NCI-H524 treated with DMSO at 0.1 percent for 48 hours (cell line): ENCODE measurements at regions not wholly inside any gene's neighbourhood (a gene's known extent, or its start where the extent isn't known, plus 50 kb on each side); places are given as distances from the start of the nearest gene placed in this dataset.

Experiments used
- DNase-seq: peaks from one replicate; lab custom pipeline; 2025; lab: John Stamatoyannopoulos, UW

DNA sequence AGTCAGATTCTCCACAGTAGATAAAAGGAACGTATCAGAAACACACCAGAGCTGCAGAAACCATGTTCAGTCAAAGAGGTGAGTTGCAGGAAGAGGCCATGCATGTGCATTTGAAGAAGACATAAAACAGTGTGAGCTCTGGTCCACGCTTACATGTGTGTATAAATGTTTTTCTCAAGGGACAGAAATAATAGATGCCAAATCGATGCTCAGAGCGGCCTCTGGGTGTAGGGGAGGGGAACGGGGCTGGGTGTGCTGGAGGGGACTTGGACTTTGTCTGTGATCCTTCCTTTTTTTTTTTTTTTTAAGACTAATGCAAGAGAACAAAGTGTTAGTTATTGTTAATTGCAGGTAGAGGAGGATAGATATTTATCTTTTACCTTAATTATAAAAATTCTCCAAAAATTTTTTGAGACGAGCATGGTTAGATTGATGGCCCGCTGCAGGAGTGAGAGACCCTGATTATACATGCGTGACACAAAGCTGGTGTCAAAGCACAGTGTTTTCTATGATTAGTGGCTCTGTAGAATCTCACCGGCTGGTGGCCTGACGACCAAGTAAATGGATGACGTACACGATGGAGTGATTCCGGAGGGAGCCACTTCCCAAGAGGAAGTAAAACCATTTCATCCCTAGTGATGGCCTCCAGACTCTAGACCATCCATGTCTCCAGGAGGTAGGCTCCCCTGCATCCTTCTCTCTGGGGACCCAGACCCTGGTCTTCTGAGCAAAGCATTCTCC lies 240.2 kb downstream of the ENGASE start:
- DNase-seq = no peak

DNA sequence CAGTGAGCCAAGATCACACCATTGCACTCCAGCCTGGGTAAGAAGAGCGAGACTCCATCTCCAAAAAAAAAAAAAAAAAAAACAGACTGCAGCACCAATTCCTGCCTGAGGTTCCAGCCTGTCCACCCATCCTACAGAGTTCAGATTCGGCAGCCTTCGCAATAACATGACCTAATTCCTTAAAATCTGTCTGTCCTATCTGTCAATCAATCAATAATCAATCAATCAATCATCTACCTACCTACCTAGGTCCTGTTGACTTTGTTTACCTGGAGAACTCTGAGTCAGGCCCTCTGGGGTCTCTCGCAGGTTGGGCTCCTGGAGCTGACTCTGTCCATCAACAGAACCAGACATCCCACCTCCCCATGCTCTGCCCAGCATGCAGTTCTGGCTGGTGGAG lies 236.7 kb downstream of the ENGASE start:
- DNase-seq = no peak

DNA sequence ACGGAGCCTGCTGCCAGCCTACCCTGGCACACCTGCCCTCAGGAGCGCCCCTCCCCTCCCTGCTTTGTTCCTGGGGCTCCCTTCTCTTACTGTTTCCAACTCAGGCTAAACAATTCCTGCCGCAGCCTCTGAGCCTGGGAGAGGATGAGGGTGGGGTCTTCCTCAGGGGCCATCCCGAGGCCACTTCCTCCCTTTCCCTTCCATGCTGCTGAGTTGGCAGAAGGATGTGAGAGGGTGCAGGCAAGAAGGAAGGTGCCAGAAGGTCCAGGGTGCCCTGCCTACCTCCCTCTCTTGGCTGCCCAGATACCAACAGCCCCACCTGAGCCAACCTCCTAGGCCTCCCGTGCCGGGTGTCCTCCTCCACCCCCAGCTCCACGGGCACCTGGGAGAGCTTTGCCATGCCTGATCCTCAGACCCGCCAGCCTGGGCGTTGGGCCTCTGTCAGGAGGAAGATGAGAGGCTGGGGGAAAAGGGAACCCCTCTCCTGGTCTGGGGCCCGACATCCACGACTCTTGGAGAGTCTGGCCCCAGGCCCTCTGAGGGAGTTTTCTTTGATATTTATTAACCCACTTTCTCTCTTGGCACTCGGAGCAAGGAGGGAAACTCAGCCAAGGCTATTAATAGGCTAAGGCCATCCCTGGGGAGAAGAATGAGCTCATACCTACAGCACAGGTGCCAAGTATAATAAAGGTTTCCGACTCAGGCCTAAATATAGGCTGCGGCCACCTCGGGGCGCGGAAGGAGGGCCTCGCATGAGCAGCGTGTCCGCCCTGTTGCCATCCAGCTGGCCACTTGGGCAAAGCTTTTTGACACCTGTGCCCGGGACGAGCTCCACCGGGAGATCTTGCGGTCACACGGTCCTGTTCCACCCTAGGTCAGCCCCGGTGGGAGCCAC lies 232.0 kb downstream of the ENGASE start:
- no peak for DNase-seq

DNA sequence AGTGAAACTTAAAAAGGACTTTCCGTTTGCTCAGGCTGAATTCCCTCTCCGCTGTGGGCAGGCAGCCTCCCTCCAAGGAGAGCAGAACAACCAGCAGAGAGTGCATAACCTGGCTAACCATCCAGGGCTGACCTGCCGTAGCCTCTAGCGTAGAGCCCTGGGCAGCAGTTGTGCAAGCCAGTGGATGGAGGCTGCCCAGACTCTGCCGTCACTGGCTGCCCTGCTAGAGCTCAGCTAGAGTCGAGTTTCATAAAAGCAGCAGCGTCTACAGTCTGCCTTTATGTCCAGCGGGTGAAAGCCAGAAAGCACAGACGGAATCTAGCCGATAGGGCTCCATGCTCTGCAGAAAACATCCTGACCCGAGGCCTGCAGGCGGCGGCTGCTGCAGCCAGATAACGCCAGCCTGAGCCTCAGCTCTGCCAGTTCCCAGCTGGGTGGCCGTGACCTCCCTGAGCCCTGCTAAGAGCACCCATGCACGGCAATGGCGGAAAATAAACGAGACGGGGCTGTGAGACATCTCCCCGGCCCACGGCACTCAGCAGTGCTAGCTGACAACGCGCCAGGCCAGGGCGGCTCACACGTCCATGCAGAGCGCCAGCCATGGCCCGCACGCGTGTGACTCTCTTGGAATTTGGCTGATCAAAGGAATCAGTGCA lies 231.3 kb downstream of the ENGASE start:
- no peak for DNase-seq

DNA sequence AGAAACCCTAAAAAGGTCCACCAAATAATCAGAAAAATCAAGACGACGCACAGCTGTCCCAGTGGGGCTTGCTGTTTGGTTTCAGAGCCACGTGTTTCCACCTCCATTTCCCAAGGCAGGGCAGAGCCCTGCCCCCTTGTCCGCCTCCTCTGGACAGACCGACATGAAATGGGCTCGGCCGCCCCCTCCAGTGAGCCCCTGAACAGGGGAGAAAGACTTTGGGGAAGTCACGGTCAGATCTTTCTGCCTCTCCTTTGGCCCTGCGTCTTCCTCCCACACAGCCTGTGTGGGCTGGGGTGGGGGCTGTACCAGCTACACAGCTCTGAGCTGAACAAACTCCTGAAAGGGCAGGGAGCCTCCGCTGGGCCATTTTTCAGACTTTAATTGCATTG lies 230.7 kb downstream of the ENGASE start:
- DNase-seq = no peak

DNA sequence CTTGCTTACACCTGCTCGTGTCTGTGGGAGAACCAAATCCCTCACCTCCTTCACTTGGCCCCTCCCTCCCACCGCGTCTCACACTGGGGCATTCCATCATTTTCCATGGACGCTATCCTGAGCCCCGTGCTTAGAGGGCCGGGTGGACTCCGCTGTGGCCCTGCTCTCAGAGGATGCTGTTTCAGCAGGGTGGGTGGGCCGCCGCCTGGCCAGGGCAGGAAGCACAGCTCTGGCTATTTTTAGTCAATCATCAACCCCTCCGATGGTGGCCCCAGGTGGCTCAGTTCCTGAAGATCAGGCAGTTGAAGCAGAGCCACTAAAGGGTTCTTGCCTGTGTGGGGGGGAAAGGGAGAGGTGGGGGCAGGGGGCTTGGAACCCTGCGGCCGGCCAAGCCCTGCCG lies 230.3 kb downstream of the ENGASE start:
- no peak for DNase-seq

DNA sequence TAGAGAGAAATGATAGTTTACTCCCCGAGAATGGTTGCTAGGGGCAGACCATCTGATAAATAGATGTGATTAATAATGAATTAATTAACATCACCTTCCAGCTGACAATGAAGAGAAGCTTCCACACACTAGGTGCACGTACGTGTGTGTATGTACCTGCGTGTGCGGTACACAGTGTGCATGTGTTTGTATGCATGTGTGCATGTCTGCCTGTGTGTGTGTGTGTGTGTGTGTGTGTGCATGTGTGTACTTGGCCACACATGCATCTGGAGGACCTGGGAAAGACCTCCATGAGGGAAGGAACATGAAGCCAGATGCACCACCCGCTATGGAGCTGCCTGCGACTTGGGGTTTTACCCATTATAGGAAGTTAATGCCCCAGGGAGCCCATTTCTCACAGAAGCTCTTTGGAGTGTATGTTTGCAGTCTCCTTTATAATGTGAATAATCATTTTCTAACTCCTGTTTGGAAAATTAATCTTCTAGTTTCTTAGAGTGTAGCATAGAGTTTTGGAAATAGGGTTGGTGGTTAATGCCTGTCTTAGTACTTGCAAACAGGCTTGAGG lies 229.1 kb downstream of the ENGASE start:
- DNase-seq = no peak

DNA sequence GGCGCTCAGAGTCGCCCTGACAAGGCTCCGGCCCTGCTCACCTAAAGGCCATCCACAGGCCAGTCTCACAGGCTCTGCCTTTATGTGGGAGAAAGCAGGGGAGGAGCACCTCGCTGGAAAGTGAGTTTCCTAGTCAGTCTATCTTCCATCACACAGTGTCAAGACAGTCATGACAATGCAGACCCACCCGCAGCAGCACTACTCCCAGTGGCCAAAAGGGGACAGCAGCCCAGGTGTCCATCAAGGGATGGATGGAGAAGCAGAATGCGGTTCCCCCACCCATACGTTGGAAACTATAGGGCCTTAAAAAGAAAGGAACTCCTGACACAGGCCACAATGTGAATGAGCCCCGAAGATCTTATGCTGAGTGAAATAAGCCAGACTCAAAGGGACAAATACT lies 226.8 kb downstream of the ENGASE start:
- DNase-seq = no peak

DNA sequence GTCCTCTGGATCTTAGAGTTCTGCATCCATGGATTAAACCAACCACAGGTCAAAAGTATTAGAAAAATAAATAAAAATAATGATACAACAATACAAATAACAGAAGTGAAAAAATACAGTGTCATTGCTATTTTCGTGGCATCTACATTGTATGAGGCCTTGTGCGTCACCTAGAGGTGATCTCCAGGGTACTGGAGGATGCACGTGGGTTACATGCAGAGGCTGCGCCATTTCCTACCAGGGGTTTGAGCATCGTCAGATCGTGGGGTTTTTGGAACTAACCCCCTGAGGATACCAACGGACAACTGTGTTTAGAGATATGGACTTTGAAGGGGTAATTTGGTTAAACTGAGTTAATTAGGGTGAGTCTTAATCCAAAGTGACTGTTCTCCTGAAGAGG lies 224.7 kb downstream of the ENGASE start:
- no peak for DNase-seq

DNA sequence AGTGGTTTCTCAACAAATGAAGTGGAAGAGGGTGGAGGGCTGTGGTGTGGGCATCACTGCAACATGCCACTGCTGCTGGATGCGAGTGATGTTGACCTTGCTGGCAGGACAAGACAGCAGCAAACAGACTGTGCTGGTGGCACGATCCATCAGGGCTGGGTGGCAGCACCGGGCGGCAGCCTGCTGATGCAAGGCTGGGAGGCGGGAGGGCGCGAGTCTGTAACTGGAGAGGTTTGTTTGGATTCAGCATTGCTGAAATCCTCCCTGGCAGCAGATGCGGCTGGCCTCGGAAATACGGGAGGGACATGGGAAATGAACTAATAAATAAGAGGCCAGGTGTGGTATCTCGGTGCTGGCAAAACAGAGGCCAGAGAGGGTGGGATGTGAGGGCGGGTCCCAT lies 224.2 kb downstream of the ENGASE start:
- DNase-seq = no peak

DNA sequence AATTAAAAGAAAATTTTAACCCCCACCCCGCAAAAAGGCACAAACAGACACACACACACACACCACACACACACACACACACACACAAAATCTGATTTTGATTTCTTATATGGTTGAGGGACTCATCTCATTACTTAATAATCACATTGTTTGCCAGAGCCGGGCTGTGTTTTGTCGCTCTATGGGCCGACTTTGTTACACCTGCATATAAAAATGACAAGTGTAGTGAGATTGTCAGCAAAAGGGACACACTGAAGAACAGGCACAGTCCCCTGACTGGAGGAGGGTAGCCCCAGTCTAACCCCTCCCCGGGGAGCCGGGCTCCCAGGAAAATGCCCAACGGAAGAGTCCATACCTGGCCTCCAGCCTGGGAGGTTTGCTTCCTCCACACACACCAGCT lies 221.6 kb downstream of the ENGASE start:
- no peak for DNase-seq

DNA sequence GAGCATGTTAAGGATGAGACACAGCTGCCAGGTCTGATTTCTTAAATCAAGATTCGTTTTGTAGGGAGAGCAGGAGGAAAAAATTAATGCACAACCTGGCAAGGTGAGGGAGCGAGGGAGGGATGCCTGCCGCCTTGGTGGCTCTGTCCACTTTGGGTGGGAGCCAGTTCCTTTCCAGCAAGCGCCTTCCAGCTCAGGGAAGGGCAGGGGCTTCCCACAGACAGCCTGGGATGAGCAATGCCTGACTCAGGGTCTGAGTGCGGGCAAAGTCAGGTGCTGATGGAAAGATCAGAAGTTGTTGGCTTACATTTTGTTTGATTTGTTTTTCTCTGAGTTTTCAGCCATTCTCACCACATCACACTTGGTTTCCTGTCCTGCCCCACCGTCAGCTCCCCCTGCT lies 220.7 kb downstream of the ENGASE start:
- DNase-seq = no peak

DNA sequence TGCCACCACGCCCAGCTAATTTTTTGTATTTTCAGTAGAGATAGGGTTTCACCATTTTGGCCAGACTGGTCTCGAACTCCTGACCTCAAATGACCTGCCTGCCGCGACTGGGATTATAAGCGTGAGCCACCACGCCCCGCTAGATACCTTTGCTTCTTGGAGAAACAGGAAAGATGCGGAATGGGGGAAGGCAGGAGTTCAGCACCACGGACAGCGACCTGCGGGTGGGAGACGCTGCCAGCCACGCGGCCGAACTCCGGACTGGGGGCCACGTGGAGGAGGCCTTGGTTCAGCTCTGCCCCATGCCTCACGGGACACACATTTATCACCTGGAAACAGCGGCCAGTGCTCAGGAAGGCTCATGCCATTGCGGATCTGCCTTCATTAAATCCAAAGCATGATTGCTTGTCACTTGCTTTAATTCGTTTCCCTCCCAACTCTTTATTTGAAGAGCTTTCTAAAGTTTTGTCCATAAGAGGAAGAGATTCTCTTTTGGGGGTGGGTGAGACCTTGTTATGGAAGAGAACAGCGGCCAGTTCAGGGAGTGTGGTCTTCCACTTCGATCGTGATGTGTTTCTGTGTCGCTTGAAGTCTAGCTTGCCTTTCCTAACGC lies 219.9 kb downstream of the ENGASE start:
- DNase-seq = no peak

DNA sequence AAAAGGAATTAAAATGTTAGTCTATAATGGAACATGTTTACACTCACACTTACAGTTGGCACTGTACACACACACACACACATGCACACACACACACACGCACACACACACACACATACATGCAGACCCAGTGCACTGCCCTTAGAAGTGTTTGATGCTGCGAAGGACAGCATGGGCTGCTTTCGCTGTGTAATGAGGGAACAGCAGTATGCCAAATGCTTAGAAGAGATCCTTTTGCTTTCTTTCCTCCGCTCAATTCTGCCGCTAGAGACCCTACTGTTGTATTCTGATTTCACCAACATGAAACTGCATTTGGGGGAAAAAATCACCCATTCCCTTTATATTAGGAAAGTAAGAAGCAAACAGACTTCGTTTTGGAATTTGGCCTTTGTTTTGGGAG lies 217.9 kb downstream of the ENGASE start:
- DNase-seq = no peak

DNA sequence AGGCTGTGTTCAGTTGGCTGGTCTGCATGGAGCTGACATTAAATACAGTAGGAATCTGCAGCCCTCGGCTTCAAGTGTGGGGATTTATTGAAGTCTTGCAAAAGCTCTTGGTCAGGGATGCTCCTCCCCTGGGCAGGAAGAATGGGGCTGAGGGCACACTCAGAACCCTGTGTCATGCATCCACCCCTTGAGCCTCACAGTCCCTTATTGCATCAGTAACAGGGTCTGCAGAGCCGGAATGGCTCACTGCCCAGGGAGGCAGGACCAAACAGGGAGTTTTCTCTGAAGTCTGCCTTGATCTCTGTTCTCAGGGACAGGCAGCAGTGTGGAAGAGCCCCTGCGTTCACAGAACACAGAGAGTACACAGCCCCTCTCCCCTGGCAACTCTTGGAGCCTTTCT lies 216.8 kb downstream of the ENGASE start:
- DNase-seq = no peak

DNA sequence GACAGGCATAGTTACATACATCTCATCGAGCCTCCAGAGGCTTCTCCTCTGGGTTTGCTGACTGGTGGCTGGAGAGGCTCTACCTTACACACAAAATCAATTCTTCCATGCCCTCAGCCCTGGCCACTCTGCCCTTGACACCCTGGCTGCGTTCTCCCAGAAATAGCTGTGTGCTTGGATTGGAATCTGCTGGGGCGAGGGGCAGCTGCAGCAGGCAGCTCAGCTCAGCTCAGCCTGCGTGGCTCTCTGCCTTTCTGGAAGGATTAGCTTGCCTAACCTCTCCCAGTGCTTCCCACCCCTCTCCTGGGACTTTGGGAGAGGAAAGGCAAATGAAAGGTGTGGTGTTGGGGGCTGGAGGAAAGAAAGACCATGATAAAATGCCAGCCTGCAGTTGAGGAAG lies 216.1 kb downstream of the ENGASE start:
- DNase-seq = no peak

DNA sequence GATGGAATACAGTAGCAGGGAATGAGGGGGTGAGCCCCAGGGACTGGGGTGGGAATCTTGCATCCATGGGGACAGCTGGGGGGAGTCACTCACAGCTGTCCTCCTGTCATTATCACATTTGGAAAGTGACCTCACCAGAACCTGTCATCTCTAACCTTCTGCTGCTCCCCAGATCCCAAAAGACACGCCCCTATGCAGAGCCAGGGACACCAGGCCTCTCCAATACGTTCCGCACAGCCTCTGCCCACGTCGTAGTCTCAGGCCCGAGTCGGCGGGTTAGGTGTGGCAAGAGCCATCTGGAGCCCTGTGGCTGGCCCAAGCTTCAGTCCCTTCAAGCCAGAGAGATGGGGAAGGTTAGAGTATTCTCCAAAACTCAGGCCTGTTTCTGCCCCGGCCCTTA lies 214.3 kb downstream of the ENGASE start:
- DNase-seq = no peak

DNA sequence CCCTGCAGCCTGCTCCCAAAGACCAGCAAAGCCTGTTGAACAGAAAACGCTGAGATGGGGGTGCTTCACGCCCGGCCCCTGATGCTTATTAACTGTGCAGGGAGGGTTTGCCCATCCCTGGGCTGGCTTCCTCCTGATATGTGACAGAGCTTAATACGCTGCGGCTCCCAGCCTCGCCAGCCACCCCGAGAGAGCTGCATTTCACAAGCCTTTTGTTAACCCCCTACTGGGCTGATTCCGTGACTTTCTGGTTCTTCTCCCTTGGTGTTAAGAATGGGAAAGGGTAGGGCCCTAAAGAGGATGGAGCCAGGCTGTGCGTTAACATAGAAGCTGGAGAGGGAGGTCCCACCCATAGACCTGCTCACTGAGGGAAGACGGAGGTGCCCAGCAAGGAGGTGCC lies 211.8 kb downstream of the ENGASE start:
- DNase-seq = no peak

DNA sequence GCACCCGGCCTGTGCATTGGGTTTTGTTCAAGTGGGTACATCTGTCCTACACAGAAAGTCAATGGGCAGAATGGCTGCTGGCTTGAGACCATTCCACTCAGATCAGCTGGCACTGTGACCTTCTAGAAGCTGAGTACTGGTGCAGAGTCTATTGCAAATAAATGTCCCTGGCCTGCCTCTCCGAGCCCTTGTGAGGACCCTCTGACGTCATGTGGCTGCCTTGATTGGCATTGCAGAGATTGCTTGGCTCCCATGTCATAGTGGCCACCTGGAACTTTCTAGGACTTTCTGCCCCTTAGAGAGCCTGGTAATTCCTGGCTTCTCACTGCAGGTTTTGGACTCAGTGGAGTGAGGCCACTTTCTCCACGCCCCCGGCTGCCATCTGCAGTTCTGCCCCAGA lies 211.3 kb downstream of the ENGASE start:
- DNase-seq = no peak

DNA sequence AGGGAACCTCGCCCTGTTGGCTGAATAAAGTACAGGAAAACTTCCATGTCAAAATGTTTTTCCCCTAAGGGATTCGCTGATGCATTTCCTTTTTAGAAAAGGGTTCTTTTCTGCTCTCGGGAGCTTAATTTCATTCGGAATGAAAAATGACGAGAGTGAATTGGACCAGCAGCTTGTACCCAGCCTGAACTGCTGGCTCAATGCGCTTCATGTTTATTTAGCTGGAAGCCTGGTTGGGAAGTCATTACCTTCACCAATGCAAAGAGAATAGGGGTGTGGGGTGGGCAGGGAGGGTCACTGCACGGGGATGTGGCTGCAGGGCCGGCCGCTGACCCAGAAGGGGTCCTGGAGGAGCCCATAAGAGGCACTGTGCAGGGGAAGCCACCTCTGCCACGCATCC lies 207.7 kb downstream of the ENGASE start:
- DNase-seq = no peak

DNA sequence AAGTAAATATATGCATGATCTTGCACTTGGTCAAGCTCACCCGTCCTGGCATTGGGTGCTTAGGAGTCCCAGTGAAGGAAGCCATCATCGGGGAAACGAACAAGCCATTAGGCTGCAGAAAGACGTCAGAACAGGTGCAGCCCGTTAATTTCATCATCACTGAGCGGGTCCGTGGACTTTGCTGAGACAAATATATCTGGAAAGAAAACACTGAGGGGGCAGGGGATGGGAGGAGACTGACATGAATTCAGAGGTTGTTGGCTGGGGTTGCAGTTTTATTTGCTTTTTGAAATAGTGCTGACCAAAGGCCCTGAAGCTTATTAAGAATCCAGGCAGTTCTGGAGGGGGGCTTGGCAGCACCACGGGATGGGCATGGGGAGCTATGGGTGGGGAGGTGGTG lies 207.2 kb downstream of the ENGASE start:
- no peak for DNase-seq

DNA sequence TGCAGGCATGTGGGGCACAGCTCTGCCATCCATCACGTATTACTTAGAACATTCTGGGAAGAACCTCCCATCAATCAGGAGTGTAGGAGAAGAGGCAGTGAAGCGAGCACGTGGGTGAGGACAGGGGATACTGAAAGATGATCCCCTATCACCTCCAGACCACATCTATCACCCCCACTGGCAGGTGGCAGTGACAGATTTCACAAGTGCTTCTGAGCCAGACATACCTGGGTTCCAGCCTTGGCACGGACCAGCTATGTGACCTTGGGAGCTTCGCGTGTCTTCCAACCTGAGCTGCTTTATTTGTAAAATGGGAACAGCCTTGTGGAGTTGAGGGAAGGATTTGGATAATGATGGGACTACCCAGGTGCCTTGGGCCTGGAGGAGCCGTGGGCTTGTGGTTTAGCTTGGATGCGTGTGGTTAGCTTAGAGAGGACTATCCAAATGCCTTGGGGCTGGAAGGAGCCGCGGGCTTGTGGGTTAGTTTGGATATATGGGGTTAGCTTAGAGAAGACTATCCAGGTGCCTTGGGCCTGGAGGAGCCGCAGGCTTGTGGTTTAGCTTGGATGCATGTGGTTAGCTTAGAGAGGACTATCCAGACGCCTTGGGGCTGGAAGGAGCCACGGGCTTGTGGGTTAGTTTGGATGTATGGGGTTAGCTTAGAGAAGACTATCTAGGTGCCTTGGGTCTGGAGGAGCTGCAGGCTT lies 206.4 kb downstream of the ENGASE start:
- no peak for DNase-seq
